Loucy (cell line): ENCODE measurements at regions not wholly inside any gene's neighbourhood (a gene's known extent, or its start where the extent isn't known, plus 50 kb on each side); places are given as distances from the start of the nearest gene placed in this dataset.

ENCODE experiments used
- EZH2phosphoT487 ChIP-seq: fragments of 200-600 bp; IDR thresholded peaks from 2 replicates; pipeline ENCODE4 v1.6.1; 2018; ENCODE audit warnings: antibody characterized with exemption, mild to moderate bottlenecking, moderate library complexity, borderline replicate concordance
- TF ChIP-seq, protein P1 (sequence below): fragments of 200-600 bp; sonication (generic); conservative IDR thresholded peaks from 2 replicates; pipeline ENCODE4 v1.5.1; 2014; ENCODE audit warnings: mild to moderate bottlenecking, antibody characterized with exemption, low read length

DNA sequence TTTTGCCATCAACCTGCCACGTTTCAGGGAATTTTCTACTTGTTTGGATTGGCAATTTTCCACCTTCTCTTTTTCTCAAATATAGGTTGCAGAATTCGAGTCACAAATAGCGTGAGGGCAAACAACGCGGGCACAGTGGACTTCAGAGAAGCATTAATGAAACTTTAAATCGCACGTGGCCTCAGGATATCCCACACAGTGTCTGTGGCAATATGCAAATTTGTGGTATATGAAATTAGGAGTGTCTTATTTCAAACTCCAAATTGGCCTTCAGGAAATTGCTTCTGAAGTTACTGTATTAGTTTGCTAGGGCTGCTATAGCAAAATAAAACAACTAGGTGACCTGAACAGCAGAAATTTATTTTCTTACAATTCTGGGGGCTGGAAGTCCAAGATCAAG is 91.2 kb downstream of the MTRR start:
- TF ChIP-seq, protein P1, sequence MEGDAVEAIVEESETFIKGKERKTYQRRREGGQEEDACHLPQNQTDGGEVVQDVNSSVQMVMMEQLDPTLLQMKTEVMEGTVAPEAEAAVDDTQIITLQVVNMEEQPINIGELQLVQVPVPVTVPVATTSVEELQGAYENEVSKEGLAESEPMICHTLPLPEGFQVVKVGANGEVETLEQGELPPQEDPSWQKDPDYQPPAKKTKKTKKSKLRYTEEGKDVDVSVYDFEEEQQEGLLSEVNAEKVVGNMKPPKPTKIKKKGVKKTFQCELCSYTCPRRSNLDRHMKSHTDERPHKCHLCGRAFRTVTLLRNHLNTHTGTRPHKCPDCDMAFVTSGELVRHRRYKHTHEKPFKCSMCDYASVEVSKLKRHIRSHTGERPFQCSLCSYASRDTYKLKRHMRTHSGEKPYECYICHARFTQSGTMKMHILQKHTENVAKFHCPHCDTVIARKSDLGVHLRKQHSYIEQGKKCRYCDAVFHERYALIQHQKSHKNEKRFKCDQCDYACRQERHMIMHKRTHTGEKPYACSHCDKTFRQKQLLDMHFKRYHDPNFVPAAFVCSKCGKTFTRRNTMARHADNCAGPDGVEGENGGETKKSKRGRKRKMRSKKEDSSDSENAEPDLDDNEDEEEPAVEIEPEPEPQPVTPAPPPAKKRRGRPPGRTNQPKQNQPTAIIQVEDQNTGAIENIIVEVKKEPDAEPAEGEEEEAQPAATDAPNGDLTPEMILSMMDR = no peak
- no peak for TF ChIP-seq EZH2phosphoT487
